Neural cell (in vitro differentiated cells): ENCODE measurements at regions not wholly inside any gene's neighbourhood (a gene's known extent, or its start where the extent isn't known, plus 50 kb on each side); places are given as distances from the start of the nearest gene placed in this dataset.

Source experiments
- H2AFZ ChIP-seq: fragments of 200-600, 300-800 bp; sonication (generic), shearing (Covaris generic); 2 replicates; pipeline ENCODE4 v1.6.0; 2014; ENCODE audit warnings: low read depth, mild to moderate bottlenecking, antibody characterized with exemption, low read length, moderate library complexity
- H3F3A ChIP-seq: fragments of 200-600 bp; shearing (Covaris generic); 2 replicates; pipeline ENCODE4 v1.6.1; 2016; ENCODE audit warnings: mild to moderate bottlenecking, moderate library complexity, mixed read lengths, antibody characterized with exemption, low read length; ENCODE audit not compliant: insufficient read depth, poor library complexity, severe bottlenecking
- H3K27ac ChIP-seq: fragments of 200-600, 300-800 bp; sonication (generic), shearing (Covaris generic); 2 replicates; pipeline ENCODE4 v1.5.1; 2014; ENCODE audit warnings: mild to moderate bottlenecking, low read length, moderate library complexity
- H3K27me3 ChIP-seq: fragments of 300-800, 200-600 bp; sonication (generic), shearing (Covaris generic); 2 replicates; pipeline ENCODE4 v1.6.0; 2014; ENCODE audit warnings: mild to moderate bottlenecking, low read depth, low read length, moderate library complexity; ENCODE audit not compliant: insufficient read depth
- H3K36me3 ChIP-seq: fragments of 300-800, 200-600 bp; sonication (generic), shearing (Covaris generic); 2 replicates; pipeline ENCODE4 v1.5.1; 2014; ENCODE audit warnings: mild to moderate bottlenecking, antibody characterized with exemption, low read length, moderate library complexity; ENCODE audit not compliant: insufficient read depth
- H3K4me2 ChIP-seq: fragments of 300-800, 200-600 bp; sonication (generic), shearing (Covaris generic); 2 replicates; pipeline ENCODE4 v1.6.0; 2014; ENCODE audit warnings: mild to moderate bottlenecking, low read length
- H3K4me3 ChIP-seq: fragments of 300-800, 200-600 bp; sonication (generic), shearing (Covaris generic); 2 replicates; pipeline ENCODE4 v1.5.1; 2014; ENCODE audit warnings: mild to moderate bottlenecking, low read length, moderate library complexity
- H3K79me2 ChIP-seq: fragments of 200-600 bp; shearing (Covaris generic); replicated peaks from 2 replicates; pipeline ENCODE4 v1.6.0; 2014; ENCODE audit warnings: mild to moderate bottlenecking, low read length, moderate library complexity; ENCODE audit not compliant: insufficient read depth
- H3K9ac ChIP-seq: fragments of 300-800, 200-600 bp; sonication (generic), shearing (Covaris generic); 2 replicates; pipeline ENCODE4 v1.6.1; 2016; ENCODE audit warnings: mild to moderate bottlenecking, low read length, mixed read lengths
- H3K9me2 ChIP-seq: fragments of 200-600 bp; shearing (Covaris generic); 2 replicates; pipeline ENCODE4 v1.6.1; 2016; ENCODE audit warnings: mild to moderate bottlenecking, low read length, mixed read lengths; ENCODE audit not compliant: insufficient read depth
- H3K9me3 ChIP-seq: fragments of 200-600, 300-800 bp; sonication (generic), shearing (Covaris generic); 2 replicates; pipeline ENCODE4 v1.6.1; 2016; ENCODE audit warnings: mild to moderate bottlenecking, mixed run types, low read length, moderate library complexity, mixed read lengths
- H4K20me1 ChIP-seq: fragments of 200-600 bp; shearing (Covaris generic); 2 replicates; pipeline ENCODE4 v1.6.1; 2016; ENCODE audit warnings: mild to moderate bottlenecking, mixed run types; ENCODE audit not compliant: insufficient read depth
- EP300 ChIP-seq: fragments of 450-650 bp; conservative IDR thresholded peaks from 2 replicates; pipeline ENCODE4 v1.6.1; 2014; ENCODE audit warnings: antibody characterized with exemption, mild to moderate bottlenecking, moderate library complexity; ENCODE audit not compliant: poor library complexity, severe bottlenecking
- MXI1 ChIP-seq: fragments of 450-650 bp; conservative IDR thresholded peaks from 2 replicates; pipeline ENCODE4 v1.6.1; 2014; ENCODE audit warnings: antibody characterized with exemption, mild to moderate bottlenecking; ENCODE audit not compliant: poor library complexity, severe bottlenecking
- POLR2AphosphoS5 ChIP-seq: IDR thresholded peaks from 2 replicates; pipeline ENCODE4 v1.6.1; 2012
- RAD21 ChIP-seq: fragments of 450-650 bp; conservative IDR thresholded peaks from 2 replicates; pipeline ENCODE4 v1.6.1; 2014; ENCODE audit warnings: antibody characterized with exemption, mild to moderate bottlenecking, moderate library complexity
- REST ChIP-seq: IDR thresholded peaks from 2 replicates; pipeline ENCODE4 v1.6.1; 2012; ENCODE audit warnings: borderline replicate concordance
- SMC3 ChIP-seq: fragments of 450-650 bp; conservative IDR thresholded peaks from 2 replicates; pipeline ENCODE4 v1.6.1; 2014; ENCODE audit warnings: antibody characterized with exemption, mild to moderate bottlenecking, moderate library complexity; ENCODE audit not compliant: poor library complexity
- TAF1 ChIP-seq: IDR thresholded peaks from 2 replicates; pipeline ENCODE4 v1.6.1; 2012; ENCODE audit warnings: low read depth
- TF ChIP-seq, protein P1 (sequence below): fragments of 450-650 bp; IDR thresholded peaks from 2 replicates; pipeline ENCODE4 v1.5.1; 2014; ENCODE audit warnings: antibody characterized with exemption, mild to moderate bottlenecking, moderate library complexity; ENCODE audit not compliant: poor library complexity, severe bottlenecking

DNA sequence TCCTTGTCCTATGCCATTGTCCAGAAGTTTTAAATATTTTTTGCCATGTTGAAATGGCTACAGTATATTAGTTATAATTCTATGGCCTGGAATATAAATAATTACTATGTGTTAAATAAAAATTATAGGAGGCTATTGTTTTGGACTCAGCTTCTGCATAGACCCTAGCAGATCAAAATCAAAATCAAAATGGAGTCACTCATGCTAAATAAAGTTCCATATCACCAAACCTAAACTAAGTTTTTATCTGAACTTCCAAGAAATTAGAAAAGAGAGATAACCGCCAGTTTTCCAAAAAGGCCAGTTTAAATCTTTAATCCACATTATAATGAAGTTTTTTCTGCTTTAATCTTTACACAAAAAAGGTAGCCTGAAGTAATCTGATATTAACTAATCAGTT, 227.8 kb upstream of the P2RY1 start:
- Histone ChIP-seq H3K36me3 (no peaks in the 10 kb centered on the region), H3F3A (no peaks in the 10 kb centered on the region), H2AFZ (no peak overlapping the region), H3K4me2 (no peak overlapping the region), H3K27me3 (no peaks in the 10 kb centered on the region), H3K9ac (no peak overlapping the region), H3K9me3 (no peaks in the 10 kb centered on the region), H3K4me3 (no peak overlapping the region), H4K20me1 (no peaks in the 10 kb centered on the region), H3K9me2 (no peaks in the 10 kb centered on the region), H3K79me2 (no peaks in the 10 kb centered on the region), H3K27ac (no peak overlapping the region)
- TF ChIP-seq EP300 = no peak

GRCh38 chr3:152608696-152609594, 226.0 kb upstream of the P2RY1 start:
- H2AFZ ChIP-seq = no peak overlapping the region

GRCh38 chr3:152609891-152610290, 225.0 kb upstream of the P2RY1 start:
- H3K4me2 ChIP-seq = no peak overlapping the region
- no peaks in the 10 kb centered on the region for H4K20me1 ChIP-seq
- H3K36me3 ChIP-seq = no peaks in the 10 kb centered on the region
- H3K27me3 ChIP-seq = no peaks in the 10 kb centered on the region
- no peaks in the 10 kb centered on the region for H3K79me2 ChIP-seq
- no peaks in the 10 kb centered on the region for H3K9me3 ChIP-seq
- no peak overlapping the region for H2AFZ ChIP-seq
- no peak overlapping the region for H3K4me3 ChIP-seq
- H3K27ac ChIP-seq = no peak overlapping the region
- no peaks in the 10 kb centered on the region for H3K9me2 ChIP-seq
- no peaks in the 10 kb centered on the region for H3F3A ChIP-seq
- H3K9ac ChIP-seq = no peak overlapping the region
- TF ChIP-seq POLR2AphosphoS5 (no peak), MXI1 (no peak), TAF1 (no peak), REST (no peak), SMC3 (no peak), EP300 (no peak), RAD21 (no peak)
- TF ChIP-seq, protein P1, sequence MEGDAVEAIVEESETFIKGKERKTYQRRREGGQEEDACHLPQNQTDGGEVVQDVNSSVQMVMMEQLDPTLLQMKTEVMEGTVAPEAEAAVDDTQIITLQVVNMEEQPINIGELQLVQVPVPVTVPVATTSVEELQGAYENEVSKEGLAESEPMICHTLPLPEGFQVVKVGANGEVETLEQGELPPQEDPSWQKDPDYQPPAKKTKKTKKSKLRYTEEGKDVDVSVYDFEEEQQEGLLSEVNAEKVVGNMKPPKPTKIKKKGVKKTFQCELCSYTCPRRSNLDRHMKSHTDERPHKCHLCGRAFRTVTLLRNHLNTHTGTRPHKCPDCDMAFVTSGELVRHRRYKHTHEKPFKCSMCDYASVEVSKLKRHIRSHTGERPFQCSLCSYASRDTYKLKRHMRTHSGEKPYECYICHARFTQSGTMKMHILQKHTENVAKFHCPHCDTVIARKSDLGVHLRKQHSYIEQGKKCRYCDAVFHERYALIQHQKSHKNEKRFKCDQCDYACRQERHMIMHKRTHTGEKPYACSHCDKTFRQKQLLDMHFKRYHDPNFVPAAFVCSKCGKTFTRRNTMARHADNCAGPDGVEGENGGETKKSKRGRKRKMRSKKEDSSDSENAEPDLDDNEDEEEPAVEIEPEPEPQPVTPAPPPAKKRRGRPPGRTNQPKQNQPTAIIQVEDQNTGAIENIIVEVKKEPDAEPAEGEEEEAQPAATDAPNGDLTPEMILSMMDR = no peak

More at GRCh38 chr3:152608696-152609594, 226.0 kb upstream of the P2RY1 start:
- Histone ChIP-seq H4K20me1 (no peaks in the 10 kb centered on the region), H3K36me3 (no peaks in the 10 kb centered on the region), H3K9me2 (no peaks in the 10 kb centered on the region), H3K9ac (no peak overlapping the region), H3F3A (no peaks in the 10 kb centered on the region), H3K4me3 (no peak overlapping the region), H3K27me3 (no peaks in the 10 kb centered on the region), H3K4me2 (no peak overlapping the region), H3K27ac (no peak overlapping the region), H3K79me2 (no peaks in the 10 kb centered on the region), H3K9me3 (no peaks in the 10 kb centered on the region)
- TF ChIP-seq SMC3 (no peak), REST (no peak), MXI1 (no peak)
